Osteocyte (in vitro differentiated cells): ENCODE measurements at regions not wholly inside any gene's neighbourhood (a gene's known extent, or its start where the extent isn't known, plus 50 kb on each side); places are given as distances from the start of the nearest gene placed in this dataset.

Experiments
- DNase-seq: peaks from one replicate; pipeline ENCODE4 v3.0.0; 2021; ENCODE audit warnings: mixed read lengths; ENCODE audit not compliant: unreplicated experiment; ENCODE audit errors: extremely low spot score
- H3K27ac Mint-ChIP-seq: one replicate; pipeline ENCODE4 v1.8.0; 2021; ENCODE audit warnings: mild to moderate bottlenecking, mixed read lengths; ENCODE audit not compliant: unreplicated experiment
- H3K27me3 Mint-ChIP-seq: one replicate; pipeline ENCODE4 v1.8.0; 2021; ENCODE audit warnings: mixed read lengths; ENCODE audit not compliant: unreplicated experiment
- H3K36me3 Mint-ChIP-seq: one replicate; pipeline ENCODE4 v1.8.0; 2021; ENCODE audit warnings: mixed read lengths; ENCODE audit not compliant: unreplicated experiment
- H3K4me1 Mint-ChIP-seq: one replicate; pipeline ENCODE4 v1.8.0; 2021; ENCODE audit warnings: mixed read lengths; ENCODE audit not compliant: unreplicated experiment
- H3K4me3 Mint-ChIP-seq: one replicate; pipeline ENCODE4 v1.8.0; 2021; ENCODE audit warnings: mild to moderate bottlenecking, moderate library complexity, mixed read lengths; ENCODE audit not compliant: unreplicated experiment
- H3K9me3 Mint-ChIP-seq: one replicate; pipeline ENCODE4 v1.8.0; 2021; ENCODE audit warnings: mixed read lengths; ENCODE audit not compliant: unreplicated experiment
- CTCF ChIP-seq: fragments of 200-600 bp; sonication (generic); IDR thresholded peaks from 2 replicates; pipeline ENCODE4 v1.5.0; 2021; ENCODE audit warnings: antibody characterized with exemption, mild to moderate bottlenecking, moderate library complexity

- H3K4me3 Mint-ChIP-seq = no peak overlapping the region
- DNase-seq = no peak
- peaks cover 6% of the 10 kb centered on the region for H3K9me3 Mint-ChIP-seq
- peaks cover 3% of the 10 kb centered on the region for H3K4me1 Mint-ChIP-seq
- H3K27ac Mint-ChIP-seq = no peak overlapping the region
- no peaks in the 10 kb centered on the region for H3K27me3 Mint-ChIP-seq
- no peaks in the 10 kb centered on the region for H3K36me3 Mint-ChIP-seq
- no peak for TF ChIP-seq CTCF
Observed at GRCh38 chr4:100695871-100696270, 178.0 kb upstream of the EMCN start.

- H3K4me1 Mint-ChIP-seq = peaks cover 3% of the 10 kb centered on the region
- H3K4me3 Mint-ChIP-seq = no peak overlapping the region
- DNase-seq = no peak
- no peaks in the 10 kb centered on the region for H3K36me3 Mint-ChIP-seq
- no peak overlapping the region for H3K27ac Mint-ChIP-seq
- TF ChIP-seq CTCF = no peak
- peaks cover 6% of the 10 kb centered on the region for H3K9me3 Mint-ChIP-seq
- no peaks in the 10 kb centered on the region for H3K27me3 Mint-ChIP-seq
Observed at GRCh38 chr4:100695039-100695654, 177.3 kb upstream of the EMCN start.

GRCh38 chr4:100694467-100694866 is 176.6 kb upstream of the EMCN start:
- no peak for TF ChIP-seq CTCF

GRCh38 chr4:100690812-100691211 is 173.0 kb upstream of the EMCN start:
- H3K4me3 Mint-ChIP-seq = no peak overlapping the region
- no peak overlapping the region for H3K27ac Mint-ChIP-seq
- H3K27me3 Mint-ChIP-seq = no peaks in the 10 kb centered on the region
- H3K4me1 Mint-ChIP-seq = peaks cover 3% of the 10 kb centered on the region
- DNase-seq = no peak
- H3K36me3 Mint-ChIP-seq = no peaks in the 10 kb centered on the region
- peaks cover 6% of the 10 kb centered on the region for H3K9me3 Mint-ChIP-seq
- no peak for TF ChIP-seq CTCF

More at GRCh38 chr4:100694467-100694866, 176.6 kb upstream of the EMCN start:
- H3K4me3 Mint-ChIP-seq = no peak overlapping the region
- peaks cover 6% of the 10 kb centered on the region for H3K9me3 Mint-ChIP-seq
- H3K36me3 Mint-ChIP-seq = no peaks in the 10 kb centered on the region
- H3K4me1 Mint-ChIP-seq = peaks cover 3% of the 10 kb centered on the region
- no peak for DNase-seq
- no peaks in the 10 kb centered on the region for H3K27me3 Mint-ChIP-seq
- no peak overlapping the region for H3K27ac Mint-ChIP-seq

- Mint-ChIP-seq H3K36me3 (no peaks in the 10 kb centered on the region), H3K4me1 (no peaks in the 10 kb centered on the region), H3K9me3 (peaks cover 16% of the 10 kb centered on the region), H3K27me3 (no peaks in the 10 kb centered on the region), H3K27ac (no peak overlapping the region), H3K4me3 (no peak overlapping the region)
- no peak for TF ChIP-seq CTCF
- DNase-seq = no peak
Observed at GRCh38 chr4:100688368-100688767, 170.5 kb upstream of the EMCN start.
